ENCODE measurements at regions not wholly inside any gene's neighbourhood (a gene's known extent, or its start where the extent isn't known, plus 50 kb on each side); places are given as distances from the start of the nearest gene placed in this dataset.
A peak's percentile ranks its signal among the peaks of the same experiment; 100 is the strongest.

GRCh38 chr5:125575171-125575890 lies 828.9 kb upstream of the ZNF608 start:
- ChIA-PET POLR2A (interaction anchor here (0.6 kb wide), 2 partner anchors 90 to 241 kb away, joined by 3 read pairs; no protein-coding TSS in a partner anchor), CTCF (interaction anchor here (0.6 kb wide), 1 partner anchor 25 kb away, joined by 4 read pairs; no protein-coding TSS in a partner anchor)
- Histone ChIP-seq H3K4me1 (ENCODE audit: control insufficient read depth, insufficient read depth, low read length) (peaks cover 38% of the 10 kb centered on the region), H3K4me3 (ENCODE audit: low read depth in 2 of 2, low read length in 2 of 2) (peak overlapping the region in 1 of 2 experiments; percentile 13; a peak in 1 of 4 replicates), H3K9me3 (ENCODE audit: control insufficient read depth, insufficient read depth, low read depth, low read length) (no peaks in the 10 kb centered on the region), H3K27me3 (ENCODE audit: control insufficient read depth, insufficient read depth, low read length) (no peaks in the 10 kb centered on the region), H3K36me3 (ENCODE audit: control insufficient read depth, insufficient read depth, low read length) (no peaks in the 10 kb centered on the region), H3K27ac (ENCODE audit: low read length) (peak overlapping the region; percentile 81)
- no TSS peak for BruUV-seq (replicated peaks)
- no peak for DNase-seq (ENCODE audit: low read depth, low spot score)
- in situ Hi-C loops (cut with HindIII; ENCODE audit: low pct_unique_long_range_greater_than_20kb, low sequenced_read_pairs): no loop called here
- ATAC-seq: no peak
- intact Hi-C loops (cut with micrococcal nuclease; ENCODE audit: unreplicated experiment): loop anchor here (10.0 kb wide), 1 partner anchor 161 kb away; no protein-coding TSS in a partner anchor
- TF ChIP-seq SIN3A (IDR thresholded peaks at IDR 0.05; ENCODE audit: borderline replicate concordance, insufficient read depth, low read depth, low read length) (no peak), POLR2AphosphoS5 (IDR thresholded peaks at IDR 0.05; ENCODE audit: low read depth, low read length) (no peak)

- TF ChIP-seq CTCF (IDR thresholded peaks at IDR 0.05) (no peak), TCF7L2 (IDR thresholded peaks at IDR 0.05; ENCODE audit: low read depth, low read length) (peak; percentile 78), POLR2AphosphoS5 (IDR thresholded peaks at IDR 0.05; ENCODE audit: low read depth, low read length) (no peak)
- intact Hi-C loops (cut with micrococcal nuclease; ENCODE audit: unreplicated experiment) (loop anchor here (10.0 kb wide), 1 partner anchor 161 kb away; no protein-coding TSS in a partner anchor), in situ Hi-C loops (cut with HindIII; ENCODE audit: low pct_unique_long_range_greater_than_20kb, low sequenced_read_pairs) (no loop called here)
- CTCF ChIA-PET: no interaction called here
- H3K4me3 ChIP-seq (ENCODE audit: low read depth in 2 of 2, low read length in 2 of 2): peak overlapping the region in 1 of 2 experiments; percentile 13; a peak in 1 of 4 replicates
- no peaks in the 10 kb centered on the region for H3K36me3 ChIP-seq (ENCODE audit: control insufficient read depth, insufficient read depth, low read length)
- DNase-seq (ENCODE audit: low read depth, low spot score) (no peak), ATAC-seq (peak; percentile 88)
- H3K4me1 ChIP-seq (ENCODE audit: control insufficient read depth, insufficient read depth, low read length): peaks cover 38% of the 10 kb centered on the region
- peak overlapping the region; percentile 81 for H3K27ac ChIP-seq (ENCODE audit: low read length)
- no peaks in the 10 kb centered on the region for H3K9me3 ChIP-seq (ENCODE audit: control insufficient read depth, insufficient read depth, low read depth, low read length)
- H3K27me3 ChIP-seq (ENCODE audit: control insufficient read depth, insufficient read depth, low read length): no peaks in the 10 kb centered on the region
- POLR2A ChIA-PET: interaction anchor here (0.6 kb wide), 1 partner anchor 240 kb away, joined by 3 read pairs; no protein-coding TSS in a partner anchor
- no TSS peak for BruUV-seq (replicated peaks)
These were observed 829.6 kb upstream of the ZNF608 start for GRCh38 chr5:125575891-125576505.

- Histone ChIP-seq H3K4me1 (ENCODE audit: control insufficient read depth, insufficient read depth, low read length) (peaks cover 38% of the 10 kb centered on the region), H3K27ac (ENCODE audit: low read length) (peak overlapping the region; percentile 81), H3K36me3 (ENCODE audit: control insufficient read depth, insufficient read depth, low read length) (no peaks in the 10 kb centered on the region), H3K4me3 (ENCODE audit: low read depth in 2 of 2, low read length in 2 of 2) (no peak overlapping the region), H3K9me3 (ENCODE audit: control insufficient read depth, insufficient read depth, low read depth, low read length) (no peaks in the 10 kb centered on the region), H3K27me3 (ENCODE audit: control insufficient read depth, insufficient read depth, low read length) (no peaks in the 10 kb centered on the region)
- TF ChIP-seq CTCF (IDR thresholded peaks at IDR 0.05) (no peak), SIN3A (IDR thresholded peaks at IDR 0.05; ENCODE audit: borderline replicate concordance, insufficient read depth, low read depth, low read length) (no peak), TCF7L2 (IDR thresholded peaks at IDR 0.05; ENCODE audit: low read depth, low read length) (no peak), REST (IDR thresholded peaks at IDR 0.05; ENCODE audit: insufficient read depth in 1 of 2, low read depth in 2 of 2, low read length in 1 of 2) (no peak), POLR2AphosphoS5 (IDR thresholded peaks at IDR 0.05; ENCODE audit: low read depth, low read length) (no peak)
- ATAC-seq (no peak), DNase-seq (ENCODE audit: low read depth, low spot score) (no peak)
- ChIA-PET POLR2A (interaction anchor here (0.7 kb wide), 1 partner anchor 31 kb away, joined by 14 read pairs; no protein-coding TSS in a partner anchor), CTCF (no interaction called here)
- intact Hi-C loops (cut with micrococcal nuclease; ENCODE audit: unreplicated experiment): loop anchor here (10.0 kb wide), 1 partner anchor 162 kb away; no protein-coding TSS in a partner anchor
- no TSS peak for BruUV-seq (replicated peaks)
- in situ Hi-C loops (cut with HindIII; ENCODE audit: low pct_unique_long_range_greater_than_20kb, low sequenced_read_pairs): no loop called here
These were observed 830.4 kb upstream of the ZNF608 start for GRCh38 chr5:125576822-125577221.
